HEK293T (cell line): ENCODE measurements at regions not wholly inside any gene's neighbourhood (a gene's known extent, or its start where the extent isn't known, plus 50 kb on each side); places are given as distances from the start of the nearest gene placed in this dataset.
"Not testable (repeated sequence)": the region's sequence is repeated elsewhere in the genome, so short reads cannot be mapped to it uniquely, and the experiment has no call there.

ENCODE experiments used
- CTCF ChIA-PET: fragments of 350-600 bp; formaldehyde crosslinking; extraction: SDS; loops from one replicate; lab custom pipeline; 2021; ENCODE audit warnings: antibody characterized with exemption, inconsistent platforms; lab: Yijun Ruan, JAX
- POLR2A ChIA-PET: fragments of 350-600 bp; formaldehyde crosslinking; extraction: SDS; loops from one replicate; lab custom pipeline; 2020; ENCODE audit warnings: antibody characterized with exemption, inconsistent platforms; lab: Yijun Ruan, JAX
- DNase-seq: peaks from one replicate; pipeline ENCODE4 v3.0.0; 2012; ENCODE audit warnings: mixed read lengths; ENCODE audit errors: extremely low spot score
- ARNT ChIP-seq: fragments of 450-650 bp; IDR thresholded peaks from 2 replicates; pipeline ENCODE4 v1.6.1; 2017; ENCODE audit warnings: mild to moderate bottlenecking
- BHLHE40 ChIP-seq: fragments of 450-650 bp; IDR thresholded peaks from 2 replicates; pipeline ENCODE4 v1.6.1; 2016; ENCODE audit warnings: mild to moderate bottlenecking, moderate library complexity, borderline replicate concordance
- CTBP1 ChIP-seq: fragments of 450-650 bp; IDR thresholded peaks from 2 replicates; pipeline ENCODE4 v1.6.1; 2016; ENCODE audit warnings: borderline replicate concordance
- ELF4 ChIP-seq: fragments of 450-650 bp; IDR thresholded peaks from 2 replicates; pipeline ENCODE4 v1.6.1; 2017; ENCODE audit warnings: antibody characterized with exemption
- FOXA1 ChIP-seq: fragments of 450-650 bp; IDR thresholded peaks from 2 replicates; pipeline ENCODE4 v1.6.1; 2016; ENCODE audit warnings: mild to moderate bottlenecking
- FOXK2 ChIP-seq: fragments of 450-650 bp; IDR thresholded peaks from 2 replicates; pipeline ENCODE4 v1.6.1; 2016; ENCODE audit warnings: mild to moderate bottlenecking
- FOXM1 ChIP-seq: fragments of 450-650 bp; IDR thresholded peaks from 2 replicates; pipeline ENCODE4 v1.6.1; 2017; ENCODE audit warnings: mild to moderate bottlenecking, borderline replicate concordance
- HDGF ChIP-seq: fragments of 450-650 bp; IDR thresholded peaks from 2 replicates; pipeline ENCODE4 v1.6.1; 2017; ENCODE audit warnings: antibody characterized with exemption, borderline replicate concordance
- L3MBTL2 ChIP-seq: fragments of 450-650 bp; conservative IDR thresholded peaks from 2 replicates; pipeline ENCODE4 v1.6.1; 2016; ENCODE audit warnings: mild to moderate bottlenecking
- LEF1 ChIP-seq: fragments of 450-650 bp; IDR thresholded peaks from 2 replicates; pipeline ENCODE4 v1.6.1; 2017; ENCODE audit warnings: mild to moderate bottlenecking, borderline replicate concordance
- NFRKB ChIP-seq: fragments of 450-650 bp; IDR thresholded peaks from 2 replicates; pipeline ENCODE4 v1.6.1; 2016; ENCODE audit warnings: mild to moderate bottlenecking, moderate library complexity
- SP1 ChIP-seq: fragments of 450-650 bp; IDR thresholded peaks from 2 replicates; pipeline ENCODE4 v1.6.1; 2017
- SUZ12 ChIP-seq: fragments of 450-650 bp; IDR thresholded peaks from 2 replicates; pipeline ENCODE4 v1.6.1; 2016; ENCODE audit warnings: mild to moderate bottlenecking
- TARDBP ChIP-seq: fragments of 450-650 bp; IDR thresholded peaks from 2 replicates; pipeline ENCODE4 v1.6.1; 2016
- ZNF384 ChIP-seq: fragments of 450-650 bp; IDR thresholded peaks from 2 replicates; pipeline ENCODE4 v1.6.1; 2016
- TF ChIP-seq, protein P1 (sequence below): fragments of 450-650 bp; IDR thresholded peaks from 2 replicates; pipeline ENCODE4 v1.6.1; 2016

GRCh38 chr2:18971628-18972027 is 382.3 kb upstream of the NT5C1B start:
- DNase-seq = no peak
- POLR2A ChIA-PET = no interaction called here
- CTCF ChIA-PET = no interaction called here
- TF ChIP-seq FOXK2 (no peak), TARDBP (no peak), CTBP1 (no peak), FOXA1 (no peak), SUZ12 (no peak), ZNF384 (no peak), HDGF (no peak), L3MBTL2 (no peak), BHLHE40 (no peak), FOXM1 (no peak), ELF4 (no peak), ARNT (no peak), SP1 (no peak), LEF1 (no peak), NFRKB (no peak)
- TF ChIP-seq, protein P1, sequence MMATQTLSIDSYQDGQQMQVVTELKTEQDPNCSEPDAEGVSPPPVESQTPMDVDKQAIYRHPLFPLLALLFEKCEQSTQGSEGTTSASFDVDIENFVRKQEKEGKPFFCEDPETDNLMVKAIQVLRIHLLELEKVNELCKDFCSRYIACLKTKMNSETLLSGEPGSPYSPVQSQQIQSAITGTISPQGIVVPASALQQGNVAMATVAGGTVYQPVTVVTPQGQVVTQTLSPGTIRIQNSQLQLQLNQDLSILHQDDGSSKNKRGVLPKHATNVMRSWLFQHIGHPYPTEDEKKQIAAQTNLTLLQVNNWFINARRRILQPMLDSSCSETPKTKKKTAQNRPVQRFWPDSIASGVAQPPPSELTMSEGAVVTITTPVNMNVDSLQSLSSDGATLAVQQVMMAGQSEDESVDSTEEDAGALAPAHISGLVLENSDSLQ = no peak

DNA sequence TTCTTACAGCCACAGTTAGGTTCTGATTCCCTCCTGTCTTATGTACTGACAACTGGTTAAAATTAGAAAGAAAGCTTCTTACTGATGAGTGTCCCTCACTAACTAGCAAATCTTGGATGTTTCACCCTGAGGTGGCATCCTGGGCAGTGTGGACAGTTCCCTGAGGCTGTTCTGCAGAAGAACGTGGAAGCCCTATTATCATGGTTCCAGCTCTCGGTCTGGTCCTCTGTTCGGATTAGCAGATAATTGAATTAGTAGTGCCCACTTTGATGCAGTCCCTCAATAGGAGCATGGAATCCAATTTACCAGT is 381.7 kb upstream of the NT5C1B start:
- CTCF ChIA-PET = no interaction called here
- TF ChIP-seq BHLHE40 (no peak), NFRKB (no peak), SP1 (no peak), FOXK2 (no peak), LEF1 (no peak), ZNF384 (no peak), FOXA1 (no peak), CTBP1 (no peak)
- DNase-seq = no peak
- POLR2A ChIA-PET = no interaction called here

DNA sequence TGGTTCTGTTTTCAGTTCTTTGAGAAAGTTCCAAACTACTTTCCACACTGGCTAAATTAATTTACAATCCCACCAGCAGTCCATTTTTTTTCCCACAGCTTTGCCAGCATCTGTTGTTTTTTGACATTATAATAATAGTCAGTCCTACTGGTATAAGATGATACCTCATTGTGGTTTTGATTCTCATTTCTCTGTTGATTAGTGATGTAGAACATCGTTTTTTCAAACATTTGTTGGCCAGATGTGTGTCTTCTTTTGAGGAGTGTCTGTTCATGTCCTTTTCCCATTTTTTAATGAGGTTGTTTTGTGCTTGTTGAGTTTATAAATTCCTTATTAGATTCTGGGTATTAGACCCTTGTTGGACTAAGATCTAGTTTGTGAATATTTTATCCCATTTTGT is 376.8 kb upstream of the NT5C1B start:
- CTCF ChIA-PET = no interaction called here

DNA sequence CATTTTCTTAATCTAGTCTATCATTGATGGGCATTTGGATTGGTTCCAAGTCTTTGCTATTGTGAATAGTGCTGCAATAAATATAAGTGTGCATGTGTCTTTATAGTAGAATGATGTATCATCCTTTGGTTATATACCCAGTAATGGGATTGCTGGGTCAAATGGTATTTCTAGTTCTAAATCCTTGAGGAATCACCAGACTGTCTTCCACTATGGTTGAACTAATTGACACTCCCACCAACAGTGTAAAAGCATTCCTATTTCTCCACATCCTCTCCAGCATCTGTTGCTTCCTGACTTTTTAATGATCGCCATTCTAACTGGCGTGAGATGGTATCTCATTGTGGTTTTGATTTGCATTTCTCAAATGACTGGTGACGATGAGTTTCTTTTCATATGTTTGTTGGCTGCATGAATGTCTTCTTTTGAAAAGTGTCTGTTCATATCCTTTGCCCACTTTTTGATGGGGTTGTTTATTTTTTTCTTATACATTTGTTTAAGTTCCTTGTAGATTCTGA is 374.4 kb upstream of the NT5C1B start:
- CTCF ChIA-PET = interaction anchor here (0.6 kb wide), 1 partner anchor 13 kb away, joined by 3 read pairs; no protein-coding TSS in a partner anchor
- POLR2A ChIA-PET, DNase-seq: not testable (repeated sequence)

More for the DNA sequence above, 376.8 kb upstream of the NT5C1B start:
- DNase-seq = no peak
- TF ChIP-seq CTBP1 = no peak
- no peak for TF ChIP-seq BHLHE40
- TF ChIP-seq, protein P1 = no peak
- no peak for TF ChIP-seq TARDBP
- TF ChIP-seq ELF4 = no peak
- no peak for TF ChIP-seq ZNF384
- TF ChIP-seq NFRKB = no peak
- TF ChIP-seq HDGF = no peak
- no peak for TF ChIP-seq FOXM1
- TF ChIP-seq SUZ12 = no peak
- no peak for TF ChIP-seq FOXA1
- TF ChIP-seq ARNT = no peak
- no peak for TF ChIP-seq SP1
- TF ChIP-seq FOXK2 = no peak
- TF ChIP-seq L3MBTL2 = no peak
- TF ChIP-seq LEF1 = no peak
- POLR2A ChIA-PET = no interaction called here

DNA sequence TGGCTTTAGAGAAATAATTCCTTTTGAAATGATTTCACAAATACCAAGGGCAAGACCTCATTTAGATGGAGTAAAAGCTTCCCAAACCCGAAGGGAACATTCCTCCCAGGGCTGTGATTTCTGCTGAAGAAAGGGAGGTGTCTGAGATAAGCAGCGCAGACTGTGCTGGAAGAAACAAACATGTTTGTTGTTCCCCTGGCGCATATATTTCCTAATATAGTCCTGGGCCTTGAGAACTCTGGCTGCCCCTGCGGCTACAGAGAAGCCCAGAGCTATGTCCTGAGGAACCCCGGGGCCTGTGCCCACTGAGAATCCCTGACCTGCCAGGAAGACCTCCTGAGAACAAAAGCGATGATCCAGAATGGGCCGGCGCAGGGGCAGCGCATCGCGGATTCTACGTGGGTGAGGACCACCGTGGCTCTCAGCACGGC is 372.6 kb upstream of the NT5C1B start:
- no peak for TF ChIP-seq SUZ12
- no peak for TF ChIP-seq ARNT
- TF ChIP-seq FOXK2 = no peak
- no peak for TF ChIP-seq ZNF384
- no peak for TF ChIP-seq CTBP1
- TF ChIP-seq NFRKB = no peak
- no peak for TF ChIP-seq L3MBTL2
- no peak for TF ChIP-seq FOXM1
- TF ChIP-seq FOXA1 = no peak
- no peak for TF ChIP-seq TARDBP
- TF ChIP-seq HDGF = no peak
- TF ChIP-seq, protein P1 = no peak
- no peak for TF ChIP-seq ELF4
- TF ChIP-seq LEF1 = no peak
- no peak for TF ChIP-seq BHLHE40
- TF ChIP-seq SP1 = no peak
- ChIA-PET POLR2A (no interaction called here), CTCF (no interaction called here)
- DNase-seq = no peak

- TF ChIP-seq ARNT = no peak
- TF ChIP-seq BHLHE40 = no peak
- no peak for TF ChIP-seq L3MBTL2
- TF ChIP-seq, protein P1 = no peak
- no peak for TF ChIP-seq HDGF
- no peak for TF ChIP-seq FOXA1
- no peak for TF ChIP-seq LEF1
- no peak for TF ChIP-seq ZNF384
- TF ChIP-seq SP1 = no peak
- no peak for TF ChIP-seq FOXK2
- TF ChIP-seq NFRKB = no peak
- TF ChIP-seq FOXM1 = no peak
- no peak for TF ChIP-seq CTBP1
- DNase-seq = no peak
- CTCF ChIA-PET = no interaction called here
- POLR2A ChIA-PET = no interaction called here
Measured at GRCh38 chr2:18959952-18960717, 370.8 kb upstream of the NT5C1B start.
